ENCODE measurements at regions not wholly inside any gene's neighbourhood (a gene's known extent, or its start where the extent isn't known, plus 50 kb on each side); places are given as distances from the start of the nearest gene placed in this dataset.

DNA sequence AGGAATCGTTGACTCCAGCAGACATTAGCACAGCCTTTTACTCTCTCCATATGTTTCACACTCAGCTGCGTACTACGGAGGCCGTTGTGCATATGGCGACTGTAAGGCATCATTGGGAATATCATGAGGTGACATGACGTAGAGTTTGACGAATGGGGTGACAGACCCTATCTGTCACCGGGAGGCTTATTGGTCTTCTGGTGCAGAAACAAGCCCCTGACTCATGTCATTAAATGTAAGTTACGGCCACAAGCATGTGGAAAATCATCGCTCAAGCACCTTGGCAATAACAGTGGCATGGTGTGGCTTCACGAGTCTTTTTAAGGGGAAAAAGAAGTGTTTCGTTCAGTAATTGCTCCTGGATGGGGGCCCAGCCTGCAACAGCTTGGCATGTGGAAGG, 115.2 kb upstream of the LRPAP1 start:
- TF ChIP-seq, protein P1, sequence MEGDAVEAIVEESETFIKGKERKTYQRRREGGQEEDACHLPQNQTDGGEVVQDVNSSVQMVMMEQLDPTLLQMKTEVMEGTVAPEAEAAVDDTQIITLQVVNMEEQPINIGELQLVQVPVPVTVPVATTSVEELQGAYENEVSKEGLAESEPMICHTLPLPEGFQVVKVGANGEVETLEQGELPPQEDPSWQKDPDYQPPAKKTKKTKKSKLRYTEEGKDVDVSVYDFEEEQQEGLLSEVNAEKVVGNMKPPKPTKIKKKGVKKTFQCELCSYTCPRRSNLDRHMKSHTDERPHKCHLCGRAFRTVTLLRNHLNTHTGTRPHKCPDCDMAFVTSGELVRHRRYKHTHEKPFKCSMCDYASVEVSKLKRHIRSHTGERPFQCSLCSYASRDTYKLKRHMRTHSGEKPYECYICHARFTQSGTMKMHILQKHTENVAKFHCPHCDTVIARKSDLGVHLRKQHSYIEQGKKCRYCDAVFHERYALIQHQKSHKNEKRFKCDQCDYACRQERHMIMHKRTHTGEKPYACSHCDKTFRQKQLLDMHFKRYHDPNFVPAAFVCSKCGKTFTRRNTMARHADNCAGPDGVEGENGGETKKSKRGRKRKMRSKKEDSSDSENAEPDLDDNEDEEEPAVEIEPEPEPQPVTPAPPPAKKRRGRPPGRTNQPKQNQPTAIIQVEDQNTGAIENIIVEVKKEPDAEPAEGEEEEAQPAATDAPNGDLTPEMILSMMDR (IDR thresholded peaks at IDR 0.05) = no peak
- no peak for TF ChIP-seq POLR2A (IDR thresholded peaks at IDR 0.05; ENCODE audit: low read depth)
- no peak for TF ChIP-seq EP300 (IDR thresholded peaks at IDR 0.05)
